ENCODE measurements at regions not wholly inside any gene's neighbourhood (a gene's known extent, or its start where the extent isn't known, plus 50 kb on each side); places are given as distances from the start of the nearest gene placed in this dataset.

DNA sequence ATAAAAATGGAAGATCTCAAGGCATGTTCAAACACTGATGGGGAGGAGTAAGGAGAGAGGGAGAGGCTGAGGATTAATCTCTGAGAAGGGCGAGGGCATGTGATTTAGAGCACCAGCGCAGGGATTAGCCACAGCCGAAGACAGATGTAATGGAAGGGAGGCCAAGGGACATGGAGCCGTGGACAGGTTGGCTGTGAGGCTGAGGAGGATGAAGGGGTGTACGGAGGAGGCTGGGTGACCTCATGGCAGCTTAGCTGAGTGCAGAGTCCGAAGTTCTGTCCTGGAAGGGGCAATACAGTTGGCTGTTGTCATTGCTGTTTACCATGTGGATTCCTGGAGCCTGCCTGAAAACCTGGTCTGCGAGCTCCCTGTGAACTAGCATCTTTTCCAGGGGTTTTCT lies 342.8 kb downstream of the RPS6KC1 start:
- TF ChIP-seq, protein P1, sequence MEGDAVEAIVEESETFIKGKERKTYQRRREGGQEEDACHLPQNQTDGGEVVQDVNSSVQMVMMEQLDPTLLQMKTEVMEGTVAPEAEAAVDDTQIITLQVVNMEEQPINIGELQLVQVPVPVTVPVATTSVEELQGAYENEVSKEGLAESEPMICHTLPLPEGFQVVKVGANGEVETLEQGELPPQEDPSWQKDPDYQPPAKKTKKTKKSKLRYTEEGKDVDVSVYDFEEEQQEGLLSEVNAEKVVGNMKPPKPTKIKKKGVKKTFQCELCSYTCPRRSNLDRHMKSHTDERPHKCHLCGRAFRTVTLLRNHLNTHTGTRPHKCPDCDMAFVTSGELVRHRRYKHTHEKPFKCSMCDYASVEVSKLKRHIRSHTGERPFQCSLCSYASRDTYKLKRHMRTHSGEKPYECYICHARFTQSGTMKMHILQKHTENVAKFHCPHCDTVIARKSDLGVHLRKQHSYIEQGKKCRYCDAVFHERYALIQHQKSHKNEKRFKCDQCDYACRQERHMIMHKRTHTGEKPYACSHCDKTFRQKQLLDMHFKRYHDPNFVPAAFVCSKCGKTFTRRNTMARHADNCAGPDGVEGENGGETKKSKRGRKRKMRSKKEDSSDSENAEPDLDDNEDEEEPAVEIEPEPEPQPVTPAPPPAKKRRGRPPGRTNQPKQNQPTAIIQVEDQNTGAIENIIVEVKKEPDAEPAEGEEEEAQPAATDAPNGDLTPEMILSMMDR (conservative IDR thresholded peaks at IDR 0.05; ENCODE audit: low read length) = no peak
- TF ChIP-seq EZH2phosphoT487 (IDR thresholded peaks at IDR 0.05; ENCODE audit: borderline replicate concordance, low read depth, low read length) = no peak
